ENCODE measurements at regions not wholly inside any gene's neighbourhood (a gene's known extent, or its start where the extent isn't known, plus 50 kb on each side); places are given as distances from the start of the nearest gene placed in this dataset.

- no peak for DNase-seq
- intact Hi-C loops (cut with micrococcal nuclease), result no loop called here
- Mint-ChIP-seq H3K27me3 (ENCODE audit: low read depth in 3 of 3) (no peaks in the 10 kb centered on the region), H3K4me3 (no peak overlapping the region), H3K9me3 (peaks cover 0 to 14% (median 11%) of the 10 kb centered on the region in 7 donors), H3K4me1 (no peaks in the 10 kb centered on the region), H3K27ac (no peak overlapping the region), H3K36me3 (no peaks in the 10 kb centered on the region)
- Histone ChIP-seq H3K9ac (ENCODE audit: insufficient read depth, low read length, poor library complexity, severe bottlenecking) (no peak overlapping the region), H2AFZ (ENCODE audit: insufficient read depth, low read depth, low read length, poor library complexity, severe bottlenecking) (no peak overlapping the region), H3K79me2 (ENCODE audit: insufficient read depth, low read length) (no peaks in the 10 kb centered on the region), H3K4me1 (ENCODE audit: control insufficient read depth in 1 of 2, insufficient read depth in 2 of 2, low read length in 2 of 2) (no peaks in the 10 kb centered on the region), H3K4me2 (replicated peaks; ENCODE audit: extremely low read depth, low read length, poor library complexity, severe bottlenecking) (no peak overlapping the region), H3K27ac (ENCODE audit: low read depth in 1 of 2, low read length in 2 of 2) (no peak overlapping the region), H4K20me1 (ENCODE audit: insufficient read depth, low read length) (no peaks in the 10 kb centered on the region), H3K27me3 (ENCODE audit: control insufficient read depth in 2 of 2, insufficient read depth in 2 of 2, low read length in 2 of 2) (no peaks in the 10 kb centered on the region), H3K4me3 (replicated peaks in 1 of 3; ENCODE audit: low read depth in 2 of 3, low read length in 3 of 3) (no peak overlapping the region), H3K36me3 (replicated peaks in 1 of 2; ENCODE audit: control insufficient read depth in 1 of 2, insufficient read depth in 2 of 2, low read length in 2 of 2) (no peaks in the 10 kb centered on the region), H3K9me3 (replicated peaks in 1 of 2; ENCODE audit: control insufficient read depth in 1 of 2, insufficient read depth in 1 of 2, low read length in 2 of 2) (peaks cover 4 to 14% of the 10 kb centered on the region in 2 donors)
- no CpG with 5 or more reads among the region's 3 CpGs for WGBS (ENCODE audit: insufficient coverage)
- TF ChIP-seq CTCF (IDR thresholded peaks at IDR 0.05), result no peak
Measured at GRCh38 chr5:165079389-165079788, 1574.0 kb downstream of the MAT2B start.

DNA sequence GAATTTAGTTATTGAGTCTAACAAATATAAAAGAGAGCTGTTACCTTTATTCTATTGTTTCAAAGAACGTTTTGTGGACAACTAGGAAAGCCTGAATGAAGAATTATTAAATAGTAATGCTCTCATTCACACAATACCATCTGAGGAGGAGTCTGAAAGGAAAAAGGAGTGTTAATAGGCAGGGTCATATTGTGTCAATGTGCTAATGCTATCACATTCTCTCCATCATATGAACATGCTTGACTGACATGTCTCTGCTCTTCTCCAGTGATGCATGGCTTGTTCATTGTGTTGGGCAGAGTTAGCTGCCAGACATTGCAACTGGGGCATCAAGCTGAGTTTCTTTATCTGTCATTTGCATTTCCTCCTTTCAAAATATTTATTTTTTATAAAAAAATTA is 1578.0 kb downstream of the MAT2B start:
- H3K36me3 ChIP-seq (replicated peaks in 1 of 2; ENCODE audit: control insufficient read depth in 1 of 2, insufficient read depth in 2 of 2, low read length in 2 of 2), result no peaks in the 10 kb centered on the region
- H3K27me3 ChIP-seq (ENCODE audit: control insufficient read depth in 2 of 2, insufficient read depth in 2 of 2, low read length in 2 of 2), result no peaks in the 10 kb centered on the region
- Mint-ChIP-seq H3K36me3 (no peaks in the 10 kb centered on the region), H3K4me1 (no peaks in the 10 kb centered on the region), H3K9me3 (peaks cover 0 to 9% (median 5%) of the 10 kb centered on the region in 7 donors), H3K27me3 (ENCODE audit: low read depth in 3 of 3) (no peaks in the 10 kb centered on the region), H3K27ac (no peak overlapping the region), H3K4me3 (no peak overlapping the region)
- H3K4me2 ChIP-seq (replicated peaks; ENCODE audit: extremely low read depth, low read length, poor library complexity, severe bottlenecking), result no peak overlapping the region
- intact Hi-C loops (cut with micrococcal nuclease), result no loop called here
- no peaks in the 10 kb centered on the region for H3K79me2 ChIP-seq (ENCODE audit: insufficient read depth, low read length)
- WGBS (ENCODE audit: insufficient coverage), result no CpG with 5 or more reads among the region's 1 CpG
- H3K4me3 ChIP-seq (replicated peaks in 1 of 3; ENCODE audit: low read depth in 2 of 3, low read length in 3 of 3), result no peak overlapping the region
- no peak for DNase-seq
- H4K20me1 ChIP-seq (ENCODE audit: insufficient read depth, low read length), result no peaks in the 10 kb centered on the region
- no peak overlapping the region for H3K9ac ChIP-seq (ENCODE audit: insufficient read depth, low read length, poor library complexity, severe bottlenecking)
- no peaks in the 10 kb centered on the region for H3K4me1 ChIP-seq (ENCODE audit: control insufficient read depth in 1 of 2, insufficient read depth in 2 of 2, low read length in 2 of 2)
- TF ChIP-seq CTCF (IDR thresholded peaks at IDR 0.05), result no peak
- H2AFZ ChIP-seq (ENCODE audit: insufficient read depth, low read depth, low read length, poor library complexity, severe bottlenecking), result no peak overlapping the region
- H3K9me3 ChIP-seq (replicated peaks in 1 of 2; ENCODE audit: control insufficient read depth in 1 of 2, insufficient read depth in 1 of 2, low read length in 2 of 2), result no peaks in the 10 kb centered on the region
- no peak overlapping the region for H3K27ac ChIP-seq (ENCODE audit: low read depth in 1 of 2, low read length in 2 of 2)

Measured in CD14-positive monocyte (primary cell).